Astrocyte (in vitro differentiated cells and primary cell): ENCODE measurements at regions not wholly inside any gene's neighbourhood (a gene's known extent, or its start where the extent isn't known, plus 50 kb on each side); places are given as distances from the start of the nearest gene placed in this dataset.

Experiments
- DNase-seq: peaks from one replicate; pipeline ENCODE4 v3.0.0-alpha.2; 2010; ENCODE audit warnings: low read depth
- FAIRE-seq: peaks from 2 replicates; lab custom pipeline; 2011; peaks lifted over from hg19 to GRCh38; lab: Jason Lieb, UNC
- H2AFZ ChIP-seq: 2 replicates; pipeline ENCODE4 v1.6.0; 2012; ENCODE audit warnings: low read depth, low read length, inconsistent platforms
- H3K27ac ChIP-seq: 2 replicates; pipeline ENCODE4 v1.5.1; 2011; ENCODE audit warnings: low read depth, low read length, inconsistent platforms
- H3K27me3 ChIP-seq: 2 replicates; pipeline ENCODE4 v1.6.0; 2011; ENCODE audit warnings: low read length, inconsistent platforms; ENCODE audit not compliant: insufficient read depth
- H3K36me3 ChIP-seq: 2 replicates; pipeline ENCODE4 v1.5.1; 2011; ENCODE audit warnings: low read length, inconsistent platforms; ENCODE audit not compliant: insufficient read depth
- H3K4me1 ChIP-seq: 2 replicates; pipeline ENCODE4 v1.5.1; 2011; ENCODE audit warnings: low read length, inconsistent platforms; ENCODE audit not compliant: insufficient read depth
- H3K4me2 ChIP-seq: 2 replicates; pipeline ENCODE4 v1.6.0; 2012; ENCODE audit warnings: low read length, inconsistent platforms
- H3K4me3 ChIP-seq: 2 replicates; pipeline ENCODE4 v1.5.1; 2011; ENCODE audit warnings: low read depth, mild to moderate bottlenecking, low read length, inconsistent platforms; ENCODE audit not compliant: insufficient read depth
- H3K79me2 ChIP-seq: 2 replicates; pipeline ENCODE4 v1.6.0; 2012; ENCODE audit warnings: mild to moderate bottlenecking, low read length, inconsistent platforms; ENCODE audit not compliant: insufficient read depth
- H3K9ac ChIP-seq: 2 replicates; pipeline ENCODE4 v1.6.0; 2012; ENCODE audit warnings: mild to moderate bottlenecking, low read length, inconsistent platforms
- H3K9me3 ChIP-seq: 2 replicates; pipeline ENCODE4 v1.5.1; 2012; ENCODE audit warnings: low read depth, mild to moderate bottlenecking, low read length, inconsistent platforms; ENCODE audit not compliant: insufficient read depth
- H4K20me1 ChIP-seq: 2 replicates; pipeline ENCODE4 v1.6.0; 2012; ENCODE audit warnings: low read length, inconsistent platforms; ENCODE audit not compliant: insufficient read depth
- H3K27ac Mint-ChIP-seq: one replicate; pipeline ENCODE4 v1.8.0; 2021; ENCODE audit warnings: mild to moderate bottlenecking, mixed read lengths; ENCODE audit not compliant: unreplicated experiment
- H3K27me3 Mint-ChIP-seq: one replicate; pipeline ENCODE4 v1.8.0; 2021; ENCODE audit warnings: low read depth, mixed read lengths; ENCODE audit not compliant: unreplicated experiment
- H3K36me3 Mint-ChIP-seq: one replicate; pipeline ENCODE4 v1.8.0; 2021; ENCODE audit warnings: low read depth, mixed read lengths; ENCODE audit not compliant: unreplicated experiment
- H3K4me1 Mint-ChIP-seq: one replicate; pipeline ENCODE4 v1.8.0; 2021; ENCODE audit warnings: low read depth, mixed read lengths; ENCODE audit not compliant: unreplicated experiment
- H3K4me3 Mint-ChIP-seq: one replicate; pipeline ENCODE4 v1.8.0; 2021; ENCODE audit warnings: mild to moderate bottlenecking, moderate library complexity, mixed read lengths; ENCODE audit not compliant: unreplicated experiment
- H3K9me3 Mint-ChIP-seq: one replicate; pipeline ENCODE4 v1.8.0; 2021; ENCODE audit warnings: mild to moderate bottlenecking, mixed read lengths; ENCODE audit not compliant: unreplicated experiment
- EZH2 ChIP-seq: IDR thresholded peaks from 2 replicates; pipeline ENCODE4 v1.6.1; 2012; ENCODE audit warnings: mild to moderate bottlenecking, low read length, inconsistent platforms; ENCODE audit not compliant: insufficient read depth
- TF ChIP-seq, protein P1 (sequence below): IDR thresholded peaks from 2 replicates; pipeline ENCODE4 v1.5.1; 2011; ENCODE audit warnings: low read depth, mild to moderate bottlenecking, inconsistent platforms, low read length, moderate library complexity; ENCODE audit not compliant: insufficient read depth

DNA sequence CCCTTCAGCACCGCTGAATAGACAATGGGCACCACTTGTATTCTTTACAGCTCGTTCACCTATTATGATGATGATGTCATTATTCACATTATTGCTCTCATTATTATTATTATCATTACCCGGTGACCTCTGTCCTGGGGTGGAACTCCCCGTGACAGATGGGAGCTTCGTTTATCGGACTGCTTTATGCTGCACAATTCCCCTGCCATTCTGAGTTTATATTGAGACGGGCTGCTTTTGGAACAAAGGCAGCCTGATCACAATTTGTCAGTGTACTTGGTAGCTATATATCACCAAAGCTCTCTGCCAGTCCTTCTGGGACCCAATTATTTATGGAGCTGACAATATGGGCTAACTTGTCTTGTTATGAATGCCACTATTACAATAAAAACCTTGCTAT, 1145.6 kb upstream of the WWC1 start:
- Histone ChIP-seq H3K4me3 (no peak overlapping the region), H3K27ac (no peak overlapping the region), H2AFZ (no peak overlapping the region), H3K9me3 (no peaks in the 10 kb centered on the region), H3K4me1 (no peaks in the 10 kb centered on the region), H3K4me2 (no peak overlapping the region), H3K9ac (no peak overlapping the region), H3K36me3 (no peaks in the 10 kb centered on the region), H3K27me3 (no peaks in the 10 kb centered on the region), H4K20me1 (no peaks in the 10 kb centered on the region), H3K79me2 (no peaks in the 10 kb centered on the region)
- no peaks in the 10 kb centered on the region for H3K36me3 Mint-ChIP-seq
- no peak for DNase-seq
- H3K4me3 Mint-ChIP-seq = no peak overlapping the region
- no peaks in the 10 kb centered on the region for H3K27me3 Mint-ChIP-seq
- no peak overlapping the region for H3K27ac Mint-ChIP-seq
- no peak for FAIRE-seq
- no peaks in the 10 kb centered on the region for H3K9me3 Mint-ChIP-seq
- H3K4me1 Mint-ChIP-seq = peaks cover 2% of the 10 kb centered on the region
- TF ChIP-seq, protein P1, sequence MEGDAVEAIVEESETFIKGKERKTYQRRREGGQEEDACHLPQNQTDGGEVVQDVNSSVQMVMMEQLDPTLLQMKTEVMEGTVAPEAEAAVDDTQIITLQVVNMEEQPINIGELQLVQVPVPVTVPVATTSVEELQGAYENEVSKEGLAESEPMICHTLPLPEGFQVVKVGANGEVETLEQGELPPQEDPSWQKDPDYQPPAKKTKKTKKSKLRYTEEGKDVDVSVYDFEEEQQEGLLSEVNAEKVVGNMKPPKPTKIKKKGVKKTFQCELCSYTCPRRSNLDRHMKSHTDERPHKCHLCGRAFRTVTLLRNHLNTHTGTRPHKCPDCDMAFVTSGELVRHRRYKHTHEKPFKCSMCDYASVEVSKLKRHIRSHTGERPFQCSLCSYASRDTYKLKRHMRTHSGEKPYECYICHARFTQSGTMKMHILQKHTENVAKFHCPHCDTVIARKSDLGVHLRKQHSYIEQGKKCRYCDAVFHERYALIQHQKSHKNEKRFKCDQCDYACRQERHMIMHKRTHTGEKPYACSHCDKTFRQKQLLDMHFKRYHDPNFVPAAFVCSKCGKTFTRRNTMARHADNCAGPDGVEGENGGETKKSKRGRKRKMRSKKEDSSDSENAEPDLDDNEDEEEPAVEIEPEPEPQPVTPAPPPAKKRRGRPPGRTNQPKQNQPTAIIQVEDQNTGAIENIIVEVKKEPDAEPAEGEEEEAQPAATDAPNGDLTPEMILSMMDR = no peak
- no peak for TF ChIP-seq EZH2

DNA sequence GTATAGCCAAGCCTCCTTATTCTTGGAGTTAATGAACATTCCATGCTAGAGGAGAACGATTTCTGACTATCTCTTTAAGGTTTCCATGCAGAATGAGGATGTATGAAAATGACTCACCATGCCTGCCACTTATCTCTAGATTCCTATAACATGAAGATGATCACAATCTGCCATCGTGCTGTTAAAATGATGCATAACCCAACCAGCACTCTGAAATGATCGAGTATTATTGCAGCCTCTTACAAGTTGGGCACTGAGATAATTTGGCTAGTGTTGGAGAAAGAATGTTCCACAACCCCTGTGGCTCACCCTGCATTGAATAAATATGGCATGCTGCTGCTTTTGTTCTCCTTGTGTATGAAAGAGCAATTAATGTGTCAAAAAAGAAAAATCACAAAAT, 1143.6 kb upstream of the WWC1 start:
- H3K27me3 Mint-ChIP-seq = no peaks in the 10 kb centered on the region
- H3K27me3 ChIP-seq = no peaks in the 10 kb centered on the region
- FAIRE-seq = no peak

DNA sequence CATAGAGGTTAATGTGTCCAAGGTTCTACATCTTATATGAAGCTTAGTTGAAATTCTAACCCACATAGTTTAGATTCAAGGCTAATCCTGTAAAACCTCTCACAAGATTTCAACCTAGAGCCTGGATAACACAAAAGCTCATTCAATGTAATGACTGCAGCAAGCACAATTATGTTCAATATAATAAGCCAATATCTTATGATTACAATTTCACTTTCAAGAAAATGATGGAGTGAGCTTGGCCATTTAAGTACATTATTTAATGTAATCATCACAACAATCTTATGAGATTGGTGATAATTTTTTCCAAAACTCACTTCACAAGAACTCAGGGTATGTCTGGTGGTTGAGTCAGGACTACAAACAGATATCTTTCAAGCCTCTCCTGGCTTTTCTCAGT, 1140.8 kb upstream of the WWC1 start:
- Histone ChIP-seq H4K20me1 (no peaks in the 10 kb centered on the region), H3K4me1 (no peaks in the 10 kb centered on the region), H3K9me3 (no peaks in the 10 kb centered on the region), H3K9ac (no peak overlapping the region), H3K27ac (no peak overlapping the region), H3K27me3 (no peaks in the 10 kb centered on the region), H2AFZ (no peak overlapping the region), H3K4me2 (no peak overlapping the region), H3K4me3 (no peak overlapping the region), H3K36me3 (no peaks in the 10 kb centered on the region), H3K79me2 (no peaks in the 10 kb centered on the region)
- DNase-seq (no peak), FAIRE-seq (no peak)
- no peak for TF ChIP-seq EZH2
- TF ChIP-seq, protein P1 = no peak
- Mint-ChIP-seq H3K27ac (no peak overlapping the region), H3K27me3 (no peaks in the 10 kb centered on the region), H3K9me3 (no peaks in the 10 kb centered on the region), H3K4me3 (no peak overlapping the region), H3K36me3 (no peaks in the 10 kb centered on the region), H3K4me1 (peaks cover 2% of the 10 kb centered on the region)

More for the DNA sequence above, 1143.6 kb upstream of the WWC1 start:
- Histone ChIP-seq H3K4me2 (no peak overlapping the region), H3K4me3 (no peak overlapping the region), H3K9ac (no peak overlapping the region), H3K9me3 (no peaks in the 10 kb centered on the region), H3K27ac (no peak overlapping the region), H4K20me1 (no peaks in the 10 kb centered on the region), H3K79me2 (no peaks in the 10 kb centered on the region), H2AFZ (no peak overlapping the region), H3K4me1 (no peaks in the 10 kb centered on the region), H3K36me3 (no peaks in the 10 kb centered on the region)
- Mint-ChIP-seq H3K36me3 (no peaks in the 10 kb centered on the region), H3K4me1 (peaks cover 2% of the 10 kb centered on the region), H3K27ac (no peak overlapping the region), H3K9me3 (no peaks in the 10 kb centered on the region), H3K4me3 (no peak overlapping the region)
- DNase-seq = no peak
- TF ChIP-seq EZH2 = no peak
